IPS DF 6.9 (cell line): ENCODE measurements at regions not wholly inside any gene's neighbourhood (a gene's known extent, or its start where the extent isn't known, plus 50 kb on each side); places are given as distances from the start of the nearest gene placed in this dataset.

ENCODE experiments used
- DNase-seq: peaks from one replicate; pipeline ENCODE4 v3.0.0-alpha.2; 2013; ENCODE audit warnings: low read depth, low spot score
- H3K27ac ChIP-seq: one replicate; pipeline ENCODE4 v1.5.1; 2013; ENCODE audit warnings: low read length, control low read depth
- H3K27me3 ChIP-seq: 2 replicates; pipeline ENCODE4 v1.6.1; 2013; ENCODE audit warnings: mild to moderate bottlenecking, low read length; ENCODE audit not compliant: control insufficient read depth, insufficient read depth
- H3K36me3 ChIP-seq: 2 replicates; pipeline ENCODE4 v1.6.1; 2013; ENCODE audit warnings: low read length; ENCODE audit not compliant: control insufficient read depth, insufficient read depth
- H3K4me1 ChIP-seq: 2 replicates; pipeline ENCODE4 v1.6.1; 2013; ENCODE audit warnings: low read length; ENCODE audit not compliant: control insufficient read depth, insufficient read depth
- H3K4me3 ChIP-seq: 2 replicates; pipeline ENCODE4 v1.5.1; 2013; ENCODE audit warnings: mild to moderate bottlenecking, low read length
- H3K9me3 ChIP-seq: 2 replicates; pipeline ENCODE4 v1.6.1; 2013; ENCODE audit warnings: low read length, inconsistent platforms; ENCODE audit not compliant: control insufficient read depth, insufficient read depth
- WGBS: extraction: QIAGEN DNeasy Blood & Tissue Kit; methylation state at CpG from one replicate; pipeline ENCODE4 v1.1.7; 2013; ENCODE audit warnings: mixed read lengths, missing lambda C conversion rate; ENCODE audit not compliant: insufficient read length, insufficient coverage; 5-methylcytosine and 5-hydroxymethylcytosine counted together

DNA sequence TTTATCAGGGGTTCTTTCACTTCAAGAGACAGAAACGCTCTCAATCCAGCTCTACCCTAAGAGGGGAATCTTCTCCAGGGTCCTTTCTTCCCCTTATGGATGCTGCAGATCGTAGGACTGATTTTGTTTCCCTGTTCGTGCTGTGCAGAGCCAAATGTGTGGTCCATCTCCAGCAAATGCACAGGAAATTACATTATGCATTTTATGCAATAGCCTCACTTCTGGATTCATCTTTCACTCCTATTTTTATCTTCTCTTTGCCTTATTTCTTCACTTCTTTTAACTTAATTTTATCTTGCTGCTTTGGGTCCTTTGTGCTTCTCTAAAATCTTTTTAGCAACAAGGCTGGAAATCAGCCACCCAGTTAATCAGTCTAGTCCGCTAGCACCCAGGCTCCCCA, 184.5 kb upstream of the INHBA start:
- H3K27me3 ChIP-seq = no peaks in the 10 kb centered on the region
- no peak for DNase-seq
- no peak overlapping the region for H3K4me3 ChIP-seq
- no peak overlapping the region for H3K27ac ChIP-seq
- H3K36me3 ChIP-seq = no peaks in the 10 kb centered on the region
- no peaks in the 10 kb centered on the region for H3K9me3 ChIP-seq
- no CpG with 5 or more reads among the region's 4 CpGs for WGBS
- H3K4me1 ChIP-seq = no peaks in the 10 kb centered on the region

DNA sequence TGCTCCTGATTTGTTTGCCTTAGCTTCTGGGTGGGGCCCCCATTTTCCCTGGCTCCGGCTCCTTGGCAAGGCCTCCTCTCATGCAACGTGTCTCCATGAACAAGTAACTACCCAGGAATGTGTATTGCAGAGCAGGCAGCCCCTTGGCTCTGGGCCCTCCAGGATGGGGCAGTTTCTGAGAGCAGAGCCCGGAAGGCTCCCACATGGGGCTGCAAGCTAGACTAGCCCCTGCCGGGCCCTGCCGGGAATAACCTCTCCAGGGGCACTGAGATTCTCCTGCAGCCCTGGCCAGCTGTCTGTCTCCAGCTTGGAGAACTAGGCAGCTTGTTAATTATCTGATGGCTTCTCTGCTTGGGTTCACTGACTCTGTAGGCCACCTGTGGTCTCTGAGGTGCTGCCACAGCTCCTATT, 184.0 kb upstream of the INHBA start:
- Histone ChIP-seq H3K27ac (no peak overlapping the region), H3K4me3 (no peak overlapping the region), H3K27me3 (no peaks in the 10 kb centered on the region), H3K4me1 (no peaks in the 10 kb centered on the region), H3K36me3 (no peaks in the 10 kb centered on the region), H3K9me3 (no peaks in the 10 kb centered on the region)
- WGBS = no CpG with 5 or more reads among the region's 5 CpGs
- no peak for DNase-seq

DNA sequence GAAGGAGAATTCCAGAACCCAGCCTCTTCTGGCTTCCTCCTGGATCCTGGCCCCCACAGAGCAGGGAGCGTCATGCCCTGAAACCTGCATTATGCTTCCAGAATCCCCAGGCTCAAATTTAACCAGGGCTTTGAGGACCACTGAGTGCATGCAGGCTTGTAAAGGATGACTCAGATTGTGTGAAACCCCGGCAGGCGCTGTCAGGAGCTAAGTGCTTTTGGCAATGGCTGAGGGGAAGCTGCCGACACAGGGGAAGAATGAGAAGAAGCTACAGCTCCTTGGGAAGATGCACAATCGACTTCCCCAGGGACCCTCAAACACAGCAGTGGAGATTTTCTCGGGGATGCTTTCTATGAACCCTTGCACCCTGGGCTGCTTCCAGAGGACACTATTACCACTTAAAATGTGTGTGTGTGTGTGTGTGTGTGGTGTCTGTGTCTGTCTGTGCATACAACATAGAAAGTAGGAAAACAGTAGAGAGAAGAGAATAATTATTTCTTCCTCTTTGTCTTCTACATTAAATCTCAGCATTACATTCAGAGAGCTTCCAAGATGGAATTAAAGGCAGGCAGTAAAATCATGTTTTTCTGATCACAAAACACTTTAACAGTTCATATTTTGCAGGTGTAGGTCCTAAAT, 183.5 kb upstream of the INHBA start:
- no peak overlapping the region for H3K27ac ChIP-seq
- no peaks in the 10 kb centered on the region for H3K9me3 ChIP-seq
- DNase-seq = no peak
- no peaks in the 10 kb centered on the region for H3K4me1 ChIP-seq
- no peak overlapping the region for H3K4me3 ChIP-seq
- WGBS = no CpG with 5 or more reads among the region's 6 CpGs
- no peaks in the 10 kb centered on the region for H3K36me3 ChIP-seq
- H3K27me3 ChIP-seq = no peaks in the 10 kb centered on the region

DNA sequence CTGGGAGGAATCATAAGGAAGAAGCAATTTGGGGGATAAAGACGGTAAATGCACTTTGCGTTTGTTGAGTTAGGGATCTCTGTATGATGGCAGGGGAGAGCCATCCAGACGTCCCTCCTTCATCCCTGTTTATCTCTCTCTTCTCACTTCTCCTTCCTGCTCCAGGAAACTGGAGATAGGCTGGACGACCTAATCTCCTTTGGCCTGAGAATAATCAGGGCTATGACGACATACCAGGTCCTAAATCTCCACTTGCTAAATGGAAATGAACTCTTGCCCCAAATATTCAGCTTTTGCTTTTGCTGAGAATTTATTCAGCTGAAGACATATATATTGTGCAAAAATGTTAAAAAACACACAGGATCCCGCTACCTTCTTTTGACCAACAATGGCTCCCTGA, 182.9 kb upstream of the INHBA start:
- no CpG with 5 or more reads among the region's 6 CpGs for WGBS
- no peak for DNase-seq
- H3K27ac ChIP-seq = no peak overlapping the region
- H3K4me3 ChIP-seq = no peak overlapping the region
- H3K4me1 ChIP-seq = no peaks in the 10 kb centered on the region
- no peaks in the 10 kb centered on the region for H3K36me3 ChIP-seq
- H3K9me3 ChIP-seq = no peaks in the 10 kb centered on the region
- no peaks in the 10 kb centered on the region for H3K27me3 ChIP-seq

DNA sequence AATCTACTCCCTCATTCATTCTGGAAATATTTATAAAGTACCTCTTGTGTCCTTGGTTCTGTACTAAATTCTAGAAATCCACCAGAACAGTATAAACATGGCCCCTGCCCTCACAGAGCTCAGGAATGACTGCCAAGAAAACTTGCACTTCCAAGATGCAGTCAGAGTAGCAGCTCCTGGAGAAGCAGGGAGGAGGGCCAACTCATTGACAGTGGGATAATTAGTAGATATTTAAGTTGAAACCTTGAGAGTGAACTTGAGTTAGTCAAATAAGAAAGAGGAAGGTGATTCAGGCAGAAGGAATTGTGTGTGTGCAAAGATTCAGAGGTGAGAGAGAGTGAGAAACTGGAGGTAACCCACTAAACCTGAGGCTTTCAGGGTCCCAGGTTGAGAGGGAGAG, 182.2 kb upstream of the INHBA start:
- Histone ChIP-seq H3K9me3 (no peaks in the 10 kb centered on the region), H3K4me1 (no peaks in the 10 kb centered on the region)

DNA sequence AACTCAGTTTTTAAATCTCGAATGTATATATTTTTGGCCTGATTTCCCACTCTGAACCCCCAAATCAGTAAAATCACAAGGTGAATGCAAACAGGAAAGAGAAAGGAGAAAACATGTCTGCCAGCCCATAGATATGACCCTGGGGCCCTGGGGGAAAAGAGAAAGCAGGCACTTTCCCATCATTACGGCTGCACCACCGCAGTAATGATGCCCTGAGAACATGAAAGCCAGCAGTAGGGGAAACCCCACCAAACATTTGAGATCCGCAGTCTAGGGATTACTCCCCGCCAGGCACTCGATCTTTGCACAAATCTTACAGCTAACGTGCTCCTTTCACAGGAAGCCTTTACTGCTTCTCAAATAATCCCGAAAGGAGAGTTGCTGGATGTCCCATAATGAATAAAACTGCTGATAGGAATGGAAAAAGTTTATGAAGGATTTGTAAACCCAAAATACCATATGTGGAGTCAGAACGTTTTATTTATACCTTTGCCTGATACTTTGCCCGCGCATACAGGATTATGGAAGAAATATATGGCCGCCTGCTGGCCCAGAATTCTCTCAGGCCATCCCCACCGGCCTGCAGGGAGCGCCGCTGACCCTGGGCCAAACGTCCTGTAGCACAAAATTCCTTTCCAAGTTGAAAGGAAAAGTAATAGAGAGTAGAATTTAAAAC, 180.0 kb upstream of the INHBA start:
- H3K36me3 ChIP-seq = no peaks in the 10 kb centered on the region

More for the DNA sequence above, 182.2 kb upstream of the INHBA start:
- DNase-seq = no peak
- Histone ChIP-seq H3K4me3 (no peak overlapping the region), H3K27ac (no peak overlapping the region), H3K27me3 (no peaks in the 10 kb centered on the region), H3K36me3 (no peaks in the 10 kb centered on the region)

DNA sequence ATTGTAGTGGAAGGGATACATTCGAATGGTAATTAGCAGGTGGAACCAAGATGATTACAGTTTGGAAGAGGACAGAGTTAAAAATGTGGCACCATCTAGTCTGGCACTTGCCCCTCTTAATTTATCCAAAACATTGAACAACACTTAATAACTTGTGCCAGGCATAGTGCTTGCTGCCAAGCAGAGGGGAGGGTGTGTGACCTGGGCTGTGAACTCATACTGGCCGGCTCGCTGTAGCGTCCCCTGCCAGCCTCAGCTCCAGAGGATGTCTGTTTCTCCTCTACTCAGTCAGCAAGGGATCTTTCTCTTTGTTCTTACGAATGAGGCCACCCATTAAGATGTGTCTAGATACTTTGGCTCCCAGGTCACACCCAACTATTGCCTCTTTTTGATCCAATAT, 179.4 kb upstream of the INHBA start:
- no peaks in the 10 kb centered on the region for H3K36me3 ChIP-seq
- H3K27me3 ChIP-seq = no peaks in the 10 kb centered on the region

More for the DNA sequence above, 180.0 kb upstream of the INHBA start:
- no peak overlapping the region for H3K27ac ChIP-seq
- no peak overlapping the region for H3K4me3 ChIP-seq
- no CpG with 5 or more reads among the region's 16 CpGs for WGBS
- no peaks in the 10 kb centered on the region for H3K4me1 ChIP-seq
- H3K27me3 ChIP-seq = no peaks in the 10 kb centered on the region
- H3K9me3 ChIP-seq = no peaks in the 10 kb centered on the region
- no peak for DNase-seq

DNA sequence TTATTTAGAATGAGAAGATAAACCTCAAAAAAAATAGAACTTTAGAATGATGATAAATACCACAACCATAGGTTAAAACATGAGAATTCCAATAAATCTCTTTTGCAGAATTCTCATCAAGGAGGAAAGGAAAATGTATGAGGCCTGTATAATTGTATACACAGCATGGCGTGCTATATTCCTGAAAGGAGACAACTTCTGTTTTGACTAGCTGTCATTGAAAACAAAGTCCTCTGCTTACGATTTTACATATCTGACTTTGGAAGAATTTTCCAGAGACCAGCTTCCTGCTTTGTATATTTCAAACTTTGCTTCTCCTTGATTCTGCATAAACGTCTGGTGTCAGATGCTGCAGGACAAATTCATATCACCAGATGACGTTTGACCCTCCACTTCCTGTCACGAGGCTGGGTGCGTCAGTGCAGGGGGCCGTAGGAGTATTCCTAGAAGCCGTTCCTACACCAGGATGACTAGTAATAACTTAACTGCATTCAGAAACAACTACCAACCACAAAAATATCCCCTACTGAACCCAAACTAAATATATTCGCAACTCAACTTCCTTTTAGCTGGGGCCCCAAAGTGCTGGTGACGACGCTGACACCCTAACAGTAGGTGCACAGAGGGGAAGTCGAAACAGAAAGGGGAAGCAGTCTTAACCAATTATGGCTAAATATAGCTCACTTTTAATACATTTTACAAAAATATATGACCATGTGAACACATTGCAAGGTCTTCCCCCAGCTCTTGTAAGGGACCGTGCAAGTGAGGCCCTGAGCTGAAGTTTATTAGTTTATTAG, 178.6 kb upstream of the INHBA start:
- H3K36me3 ChIP-seq = no peaks in the 10 kb centered on the region
- WGBS = 100% methylated on average over 1 of the region's 13 CpGs
- DNase-seq = no peak
- no peaks in the 10 kb centered on the region for H3K27me3 ChIP-seq
- no peaks in the 10 kb centered on the region for H3K4me1 ChIP-seq
- H3K27ac ChIP-seq = no peak overlapping the region
- H3K4me3 ChIP-seq = no peak overlapping the region
- H3K9me3 ChIP-seq = no peaks in the 10 kb centered on the region

More for the DNA sequence above, 179.4 kb upstream of the INHBA start:
- WGBS = no CpG with 5 or more reads among the region's 5 CpGs
- Histone ChIP-seq H3K27ac (no peak overlapping the region), H3K4me3 (no peak overlapping the region), H3K4me1 (no peaks in the 10 kb centered on the region), H3K9me3 (no peaks in the 10 kb centered on the region)
- DNase-seq = no peak

DNA sequence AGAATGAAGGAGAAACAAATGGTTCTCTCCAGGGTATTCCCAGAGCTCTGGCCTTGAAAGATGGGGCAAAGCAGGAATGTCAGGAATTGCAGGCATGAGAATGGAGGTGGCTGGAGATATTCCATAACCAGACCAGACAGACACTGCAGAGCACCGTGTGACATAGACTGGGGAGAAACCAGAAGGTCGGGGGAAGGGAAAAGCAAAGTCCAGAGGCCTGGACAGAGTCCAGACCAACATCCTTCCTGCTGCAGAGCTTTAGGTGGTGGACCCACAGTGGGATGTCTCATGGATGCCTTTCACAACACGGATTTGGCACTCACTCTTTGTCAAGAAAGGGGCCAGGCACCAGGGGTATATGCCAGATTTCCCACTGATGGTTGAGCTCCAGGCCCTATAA, 177.2 kb upstream of the INHBA start:
- Histone ChIP-seq H3K4me1 (no peaks in the 10 kb centered on the region), H3K4me3 (no peak overlapping the region), H3K27ac (no peak overlapping the region), H3K36me3 (no peaks in the 10 kb centered on the region), H3K27me3 (no peaks in the 10 kb centered on the region), H3K9me3 (no peaks in the 10 kb centered on the region)
- WGBS = no CpG with 5 or more reads among the region's 3 CpGs
- DNase-seq = no peak

DNA sequence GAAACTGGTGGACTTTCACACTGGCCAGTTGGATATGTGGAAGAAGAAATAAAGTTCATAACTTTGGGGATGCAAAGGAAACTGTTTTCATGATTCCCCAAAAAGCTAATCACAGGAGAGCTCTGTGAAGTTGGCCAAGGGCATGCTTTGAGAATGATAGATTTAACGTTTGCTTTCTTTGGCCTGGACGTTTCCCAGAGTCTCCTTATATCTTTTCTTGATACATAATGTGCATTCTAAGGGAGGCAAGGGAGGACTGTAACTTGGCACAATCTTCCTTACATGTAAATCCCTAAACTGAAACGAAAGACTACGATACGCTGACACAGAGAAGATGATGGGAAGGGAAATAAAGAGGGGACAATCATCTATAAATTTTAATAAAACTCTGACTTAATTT, 176.5 kb upstream of the INHBA start:
- H3K27me3 ChIP-seq = no peaks in the 10 kb centered on the region
- no CpG with 5 or more reads among the region's 5 CpGs for WGBS
- no peaks in the 10 kb centered on the region for H3K36me3 ChIP-seq
- H3K9me3 ChIP-seq = no peaks in the 10 kb centered on the region
- no peaks in the 10 kb centered on the region for H3K4me1 ChIP-seq
- H3K27ac ChIP-seq = no peak overlapping the region
- no peak overlapping the region for H3K4me3 ChIP-seq
- no peak for DNase-seq
